ENCODE measurements at regions not wholly inside any gene's neighbourhood (a gene's known extent, or its start where the extent isn't known, plus 50 kb on each side); places are given as distances from the start of the nearest gene placed in this dataset.

DNA sequence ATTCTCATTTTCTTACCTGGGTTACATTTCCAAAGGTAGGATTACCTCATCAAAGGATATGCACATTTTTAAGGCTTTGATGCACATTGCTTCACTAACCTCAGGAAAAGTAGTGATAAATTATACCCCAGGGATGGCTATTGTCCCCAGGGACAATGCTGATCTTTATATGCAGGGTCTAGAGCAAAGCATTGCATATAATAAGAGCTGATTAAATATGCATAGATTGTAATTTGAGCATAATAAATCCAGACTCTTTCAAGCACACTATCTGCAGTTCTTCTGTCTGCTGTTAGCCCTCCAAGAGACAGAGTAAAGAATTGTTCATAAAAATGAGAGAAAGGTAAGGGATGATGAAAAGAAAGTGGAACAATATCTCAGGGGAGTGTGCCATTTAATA, 57.3 kb upstream of the SYT13 start:
- TF ChIP-seq, protein P1, sequence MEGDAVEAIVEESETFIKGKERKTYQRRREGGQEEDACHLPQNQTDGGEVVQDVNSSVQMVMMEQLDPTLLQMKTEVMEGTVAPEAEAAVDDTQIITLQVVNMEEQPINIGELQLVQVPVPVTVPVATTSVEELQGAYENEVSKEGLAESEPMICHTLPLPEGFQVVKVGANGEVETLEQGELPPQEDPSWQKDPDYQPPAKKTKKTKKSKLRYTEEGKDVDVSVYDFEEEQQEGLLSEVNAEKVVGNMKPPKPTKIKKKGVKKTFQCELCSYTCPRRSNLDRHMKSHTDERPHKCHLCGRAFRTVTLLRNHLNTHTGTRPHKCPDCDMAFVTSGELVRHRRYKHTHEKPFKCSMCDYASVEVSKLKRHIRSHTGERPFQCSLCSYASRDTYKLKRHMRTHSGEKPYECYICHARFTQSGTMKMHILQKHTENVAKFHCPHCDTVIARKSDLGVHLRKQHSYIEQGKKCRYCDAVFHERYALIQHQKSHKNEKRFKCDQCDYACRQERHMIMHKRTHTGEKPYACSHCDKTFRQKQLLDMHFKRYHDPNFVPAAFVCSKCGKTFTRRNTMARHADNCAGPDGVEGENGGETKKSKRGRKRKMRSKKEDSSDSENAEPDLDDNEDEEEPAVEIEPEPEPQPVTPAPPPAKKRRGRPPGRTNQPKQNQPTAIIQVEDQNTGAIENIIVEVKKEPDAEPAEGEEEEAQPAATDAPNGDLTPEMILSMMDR (IDR thresholded peaks at IDR 0.05) = no peak
- no peak for TF ChIP-seq POLR2AphosphoS5 (IDR thresholded peaks at IDR 0.05)
- TF ChIP-seq POLR2A (IDR thresholded peaks at IDR 0.05) = no peak
- TF ChIP-seq EP300 (IDR thresholded peaks at IDR 0.05) = no peak

All from stomach (tissue), 4 donors.